H1 (cell line): ENCODE measurements at regions not wholly inside any gene's neighbourhood (a gene's known extent, or its start where the extent isn't known, plus 50 kb on each side); places are given as distances from the start of the nearest gene placed in this dataset.

ENCODE experiments used
- ATF3 ChIP-seq: IDR thresholded peaks from 2 replicates; pipeline ENCODE4 v1.6.1; 2011; ENCODE audit warnings: low read depth, mild to moderate bottlenecking, low read length; ENCODE audit not compliant: insufficient read depth
- BACH1 ChIP-seq: IDR thresholded peaks from 2 replicates; pipeline ENCODE4 v1.6.1; 2012; ENCODE audit warnings: low read length, improper control_type of control experiment
- CHD7 ChIP-seq: fragments of 300-600 bp; sonication (generic); IDR thresholded peaks from 2 replicates; pipeline ENCODE4 v1.7.1; 2012; ENCODE audit warnings: low read length, moderate library complexity, mild to moderate bottlenecking, inconsistent platforms; ENCODE audit not compliant: insufficient replicate concordance
- EGR1 ChIP-seq: IDR thresholded peaks from 2 replicates; pipeline ENCODE4 v1.6.1; 2011; ENCODE audit warnings: low read depth, low read length, borderline replicate concordance
- EZH2 ChIP-seq: fragments of 200-600 bp; sonication (generic); IDR thresholded peaks from 2 replicates; pipeline ENCODE4 v1.7.1; 2012; ENCODE audit warnings: low read depth, mild to moderate bottlenecking, moderate library complexity, low read length, inconsistent platforms; ENCODE audit not compliant: severe bottlenecking
- NRF1 ChIP-seq: IDR thresholded peaks from 2 replicates; pipeline ENCODE4 v1.6.1; 2011; ENCODE audit warnings: mild to moderate bottlenecking, low read depth, low read length, improper control_type of control experiment
- RAD21 ChIP-seq, 2 experiments: IDR thresholded peaks in 1 of 2; conservative IDR thresholded peaks in 1 of 2; 2 replicates each; pipeline ENCODE4 v1.6.1; 2011; ENCODE audit warnings: low read depth in 2 of 2, low read length in 2 of 2, improper control_type of control experiment in 1 of 2, inconsistent platforms in 1 of 2, mild to moderate bottlenecking in 1 of 2, moderate library complexity in 1 of 2
- SIX5 ChIP-seq: IDR thresholded peaks from 2 replicates; pipeline ENCODE4 v1.6.1; 2011; ENCODE audit warnings: mild to moderate bottlenecking, low read depth, low read length
- SRF ChIP-seq: IDR thresholded peaks from 2 replicates; pipeline ENCODE4 v1.6.1; 2011; ENCODE audit warnings: mild to moderate bottlenecking, low read depth, low read length, moderate library complexity
- TAF1 ChIP-seq: IDR thresholded peaks from 2 replicates; pipeline ENCODE4 v1.6.1; 2011; ENCODE audit warnings: mild to moderate bottlenecking, low read depth, low read length
- TAF7 ChIP-seq: optimal IDR thresholded peaks from 2 replicates; pipeline ENCODE3; 2011; ENCODE audit warnings: low read depth, mild to moderate bottlenecking, inconsistent platforms, low read length, moderate library complexity, borderline replicate concordance

GRCh38 chr3:110928016-110928662 lies 143.5 kb upstream of the NECTIN3 start (continued):
- TF ChIP-seq CHD7 (no peak), TAF1 (no peak), EZH2 (no peak), ATF3 (no peak), RAD21 (IDR thresholded peaks at IDR 0.05 in 1 of 2, conservative IDR thresholded peaks at IDR 0.05 in 1 of 2; ENCODE audit: low read depth in 2 of 2, low read length in 2 of 2) (no peak), SRF (no peak), EGR1 (no peak), NRF1 (no peak), TAF7 (no peak), BACH1 (no peak), SIX5 (no peak)
